Stimulated activated CD8-positive, alpha-beta memory T cell treated with anti-CD3 and anti-CD28 coated beads, Interleukin-7, amount 100 ng/mL, for 1 hour (primary cell): ENCODE measurements at regions not wholly inside any gene's neighbourhood (a gene's known extent, or its start where the extent isn't known, plus 50 kb on each side); places are given as distances from the start of the nearest gene placed in this dataset.

ENCODE experiments used
- DNase-seq, 2 donors: peaks; one replicate each; pipeline ENCODE4 v3.0.0-alpha.2; 2020; ENCODE audit warnings: low read depth in 2 of 2

GRCh38 chr19:27672309-27673047, 1540.5 kb downstream of the UQCRFS1 start:
- no peak for DNase-seq

- no peak for DNase-seq
These were observed 1541.1 kb downstream of the UQCRFS1 start for GRCh38 chr19:27671876-27672275.

GRCh38 chr19:27660428-27660827, 1552.5 kb downstream of the UQCRFS1 start:
- no peak for DNase-seq

GRCh38 chr19:27657271-27658051, 1555.5 kb downstream of the UQCRFS1 start:
- no peak for DNase-seq

- DNase-seq = no peak
These were observed 1558.5 kb downstream of the UQCRFS1 start for GRCh38 chr19:27654266-27654990.

- DNase-seq = no peak
These were observed 1560.2 kb downstream of the UQCRFS1 start for GRCh38 chr19:27652796-27653195.

GRCh38 chr19:27652281-27652680, 1560.7 kb downstream of the UQCRFS1 start:
- no peak for DNase-seq

GRCh38 chr19:27647423-27647822, 1565.5 kb downstream of the UQCRFS1 start:
- DNase-seq = no peak

GRCh38 chr19:27635401-27635800, 1577.5 kb downstream of the UQCRFS1 start:
- no peak for DNase-seq

- no peak for DNase-seq
These were observed 1594.9 kb downstream of the UQCRFS1 start for GRCh38 chr19:27618006-27618405.

- no peak for DNase-seq
These were observed 1632.0 kb downstream of the UQCRFS1 start for GRCh38 chr19:27580906-27581305.
